ENCODE measurements at regions not wholly inside any gene's neighbourhood (a gene's known extent, or its start where the extent isn't known, plus 50 kb on each side); places are given as distances from the start of the nearest gene placed in this dataset.
"Not testable (repeated sequence)": the region's sequence is repeated elsewhere in the genome, so short reads cannot be mapped to it uniquely, and the experiment has no call there.

DNA sequence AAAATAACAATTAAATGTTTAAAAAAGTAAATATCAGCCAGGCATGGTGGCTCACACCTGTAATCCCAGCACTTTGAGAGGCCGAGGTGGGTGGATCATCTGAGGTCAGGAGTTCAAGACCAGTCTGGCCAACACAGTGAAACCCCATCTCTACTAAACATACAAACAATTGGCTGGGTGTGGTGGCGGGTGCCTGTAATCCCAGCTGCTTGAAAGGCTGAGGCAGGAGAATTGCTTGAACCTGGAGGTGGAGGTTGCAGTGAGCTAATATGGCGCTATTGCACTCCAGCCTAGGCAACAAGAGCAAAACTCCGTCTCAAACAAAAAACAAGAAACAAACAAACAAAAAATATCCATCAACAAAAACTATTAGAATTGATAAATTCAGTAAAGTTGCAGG, 77.5 kb downstream of the SNX5 start:
- intact Hi-C loops (cut with DNase I; ENCODE audit: low total_unique reads) = loop anchor here (10.0 kb wide), 1 partner anchor 206 kb away; the partner anchor contains the start of gene RRBP1
- not testable (repeated sequence) for DNase-seq (ENCODE audit: low spot score in 2 of 2); H3K4me1 ChIP-seq; H3K36me3 ChIP-seq; H3K9me3 ChIP-seq; H3K4me3 ChIP-seq; H3K27me3 ChIP-seq; H3K27ac ChIP-seq

DNA sequence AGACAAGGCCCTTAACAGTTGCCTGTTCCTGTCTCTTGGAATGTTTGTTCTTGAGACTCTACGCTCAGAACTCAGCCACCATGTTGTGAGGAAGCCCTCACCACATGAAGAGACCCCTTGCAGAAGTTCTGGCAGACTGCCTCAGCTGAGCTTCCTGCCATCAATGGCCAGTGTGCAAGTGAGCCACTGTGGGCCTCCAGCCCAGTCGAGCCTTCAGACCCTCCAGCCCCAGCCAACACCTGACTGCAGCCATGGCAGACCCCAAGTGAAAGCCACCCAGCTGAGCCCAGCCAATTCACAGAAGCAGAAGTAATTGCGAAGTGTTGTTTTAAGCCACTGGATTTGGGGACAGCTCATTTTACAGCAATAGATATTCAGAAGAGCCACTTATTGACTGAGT, 78.3 kb downstream of the SNX5 start:
- Histone ChIP-seq H3K9me3 (peaks cover 0 to 7% of the 10 kb centered on the region in 2 donors), H3K4me1 (no peaks in the 10 kb centered on the region), H3K27me3 (no peaks in the 10 kb centered on the region), H3K27ac (no peak overlapping the region), H3K36me3 (no peaks in the 10 kb centered on the region), H3K4me3 (no peak overlapping the region)
- DNase-seq (ENCODE audit: low spot score in 2 of 2) = no peak
- TF ChIP-seq, protein P1, sequence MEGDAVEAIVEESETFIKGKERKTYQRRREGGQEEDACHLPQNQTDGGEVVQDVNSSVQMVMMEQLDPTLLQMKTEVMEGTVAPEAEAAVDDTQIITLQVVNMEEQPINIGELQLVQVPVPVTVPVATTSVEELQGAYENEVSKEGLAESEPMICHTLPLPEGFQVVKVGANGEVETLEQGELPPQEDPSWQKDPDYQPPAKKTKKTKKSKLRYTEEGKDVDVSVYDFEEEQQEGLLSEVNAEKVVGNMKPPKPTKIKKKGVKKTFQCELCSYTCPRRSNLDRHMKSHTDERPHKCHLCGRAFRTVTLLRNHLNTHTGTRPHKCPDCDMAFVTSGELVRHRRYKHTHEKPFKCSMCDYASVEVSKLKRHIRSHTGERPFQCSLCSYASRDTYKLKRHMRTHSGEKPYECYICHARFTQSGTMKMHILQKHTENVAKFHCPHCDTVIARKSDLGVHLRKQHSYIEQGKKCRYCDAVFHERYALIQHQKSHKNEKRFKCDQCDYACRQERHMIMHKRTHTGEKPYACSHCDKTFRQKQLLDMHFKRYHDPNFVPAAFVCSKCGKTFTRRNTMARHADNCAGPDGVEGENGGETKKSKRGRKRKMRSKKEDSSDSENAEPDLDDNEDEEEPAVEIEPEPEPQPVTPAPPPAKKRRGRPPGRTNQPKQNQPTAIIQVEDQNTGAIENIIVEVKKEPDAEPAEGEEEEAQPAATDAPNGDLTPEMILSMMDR (IDR thresholded peaks at IDR 0.05) = no peak
- TF ChIP-seq POLR2AphosphoS5 (IDR thresholded peaks at IDR 0.05) = no peak
- intact Hi-C loops (cut with DNase I; ENCODE audit: low total_unique reads) = loop anchor here (10.0 kb wide), 1 partner anchor 206 kb away; the partner anchor contains the start of gene RRBP1

DNA sequence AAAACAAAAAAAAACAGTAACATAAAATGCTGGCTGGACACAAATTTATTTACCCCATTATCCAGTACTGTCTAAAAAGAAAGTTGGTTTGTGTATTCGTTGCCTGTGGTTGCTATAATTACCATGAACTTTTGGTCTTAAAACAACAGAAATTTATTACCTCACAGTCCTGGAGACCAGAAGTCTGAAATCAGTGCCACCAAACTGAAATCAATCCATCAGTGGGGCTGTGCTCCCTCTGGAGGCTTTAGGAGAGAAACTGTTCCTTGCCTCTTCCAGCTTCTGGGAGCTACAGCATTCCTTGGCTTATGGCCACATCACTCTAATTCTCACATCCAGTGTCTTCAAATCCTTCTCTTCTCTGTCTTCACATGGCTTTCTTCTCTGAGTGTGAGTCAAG, 79.4 kb downstream of the SNX5 start:
- TF ChIP-seq, protein P1 (IDR thresholded peaks at IDR 0.05) = no peak
- no peak for TF ChIP-seq POLR2AphosphoS5 (IDR thresholded peaks at IDR 0.05)
- TF ChIP-seq POLR2A (IDR thresholded peaks at IDR 0.05) = no peak
- H3K36me3 ChIP-seq = no peaks in the 10 kb centered on the region
- no peak overlapping the region for H3K4me3 ChIP-seq
- no peak for DNase-seq (ENCODE audit: low spot score in 2 of 2)
- peaks cover 0 to 7% of the 10 kb centered on the region in 2 donors for H3K9me3 ChIP-seq
- H3K4me1 ChIP-seq = no peaks in the 10 kb centered on the region
- no peaks in the 10 kb centered on the region for H3K27me3 ChIP-seq
- intact Hi-C loops (cut with DNase I; ENCODE audit: low total_unique reads) = no loop called here
- no peak overlapping the region for H3K27ac ChIP-seq

DNA sequence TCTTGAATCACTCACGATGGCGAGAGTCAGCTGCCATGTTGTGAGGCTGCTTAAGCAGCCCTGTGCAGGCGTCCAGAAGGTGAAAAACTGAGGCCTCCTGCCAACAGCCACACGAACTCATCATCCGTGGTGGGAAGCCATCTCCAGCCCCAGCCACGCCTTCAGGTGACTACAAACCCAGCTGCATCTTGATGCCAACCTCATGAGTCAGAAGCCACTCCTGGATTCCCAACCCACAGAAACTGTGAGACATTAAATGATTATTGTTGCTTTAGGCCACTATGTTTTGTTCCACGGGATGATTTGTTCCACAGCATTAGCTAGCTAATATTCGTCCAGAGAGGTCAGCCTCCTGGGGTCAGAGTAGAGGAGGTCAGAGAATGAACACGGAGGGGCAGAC, 80.5 kb downstream of the SNX5 start:
- DNase-seq (ENCODE audit: low spot score in 2 of 2) = peak in 1 of 2 donors; percentile 64
- Histone ChIP-seq H3K27ac (peak overlapping the region; percentile 79 to 82), H3K4me1 (peaks cover 0 to 3% of the 10 kb centered on the region in 2 donors), H3K27me3 (no peaks in the 10 kb centered on the region), H3K4me3 (no peak overlapping the region), H3K36me3 (no peaks in the 10 kb centered on the region), H3K9me3 (peaks cover 0 to 7% of the 10 kb centered on the region in 2 donors)
- TF ChIP-seq POLR2A (IDR thresholded peaks at IDR 0.05) = no peak
- no peak for TF ChIP-seq POLR2AphosphoS5 (IDR thresholded peaks at IDR 0.05)
- TF ChIP-seq, protein P1 (IDR thresholded peaks at IDR 0.05) = no peak
- intact Hi-C loops (cut with DNase I; ENCODE audit: low total_unique reads) = no loop called here

DNA sequence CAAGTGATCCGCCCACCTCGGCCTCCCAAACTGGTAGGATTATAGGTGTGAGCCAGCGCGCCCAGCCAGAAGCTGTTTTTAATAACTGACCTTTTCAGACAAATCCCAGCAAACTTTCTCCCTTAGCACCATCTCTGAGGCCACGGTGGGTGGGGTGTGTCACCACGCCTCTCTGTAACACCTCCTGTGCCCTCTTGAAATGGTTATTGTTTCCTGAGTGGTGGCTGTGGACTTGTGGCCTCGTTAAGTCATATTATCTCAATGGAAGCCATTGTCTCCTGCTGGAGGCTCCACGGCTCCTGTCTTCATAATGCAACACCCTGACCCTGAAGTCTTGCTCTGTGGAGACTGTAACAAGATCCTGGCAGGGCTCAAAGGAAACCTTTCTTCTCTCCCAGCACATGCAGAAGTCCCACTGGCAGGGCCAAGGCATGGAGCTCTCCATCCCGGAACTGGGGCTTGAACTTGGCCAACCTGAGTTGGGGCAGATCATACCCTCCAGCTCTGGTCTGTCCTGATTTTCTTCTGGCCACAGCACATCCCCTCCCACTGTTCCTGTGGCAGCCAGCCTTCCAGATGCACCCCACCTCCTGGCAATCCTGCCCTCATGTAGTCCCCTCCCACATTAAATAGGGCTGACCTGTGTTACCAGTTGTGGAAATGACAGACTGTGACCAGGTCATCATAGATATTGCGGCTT, 81.1 kb downstream of the SNX5 start:
- H3K4me1 ChIP-seq = peaks cover 3 to 6% of the 10 kb centered on the region in 2 donors
- no peak overlapping the region for H3K4me3 ChIP-seq
- H3K27ac ChIP-seq = peak overlapping the region; percentile 79 to 82
- DNase-seq (ENCODE audit: low spot score in 2 of 2) = peak in 1 of 2 donors; percentile 66
- TF ChIP-seq POLR2A (IDR thresholded peaks at IDR 0.05) (no peak), POLR2AphosphoS5 (IDR thresholded peaks at IDR 0.05) (peak in 1 of 3 donors; percentile 15)
- no peaks in the 10 kb centered on the region for H3K36me3 ChIP-seq
- peaks cover 0 to 7% of the 10 kb centered on the region in 2 donors for H3K9me3 ChIP-seq
- intact Hi-C loops (cut with DNase I; ENCODE audit: low total_unique reads) = no loop called here
- H3K27me3 ChIP-seq = no peaks in the 10 kb centered on the region

DNA sequence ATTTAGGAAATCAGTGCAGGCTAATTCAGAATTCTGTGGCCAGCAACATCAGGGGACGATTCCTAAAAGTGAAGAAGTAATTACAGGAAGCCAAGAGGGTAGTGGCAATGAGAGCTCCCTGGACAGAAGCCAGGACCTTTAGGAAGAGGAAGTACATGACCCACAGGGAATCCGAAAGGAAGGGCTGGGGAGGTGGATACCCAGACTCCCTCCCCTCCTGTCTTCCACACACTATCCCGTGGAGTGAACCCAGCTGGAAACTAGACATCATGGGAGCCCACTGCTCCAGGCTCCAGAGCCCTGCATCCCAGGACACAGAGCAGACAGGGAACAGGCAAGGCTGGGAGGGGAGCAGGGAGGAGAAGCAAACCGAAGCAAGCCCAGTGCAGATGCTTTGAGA, 83.0 kb downstream of the SNX5 start:
- H3K9me3 ChIP-seq = peaks cover 0 to 7% of the 10 kb centered on the region in 2 donors
- no peak overlapping the region for H3K4me3 ChIP-seq
- no peaks in the 10 kb centered on the region for H3K27me3 ChIP-seq
- peaks cover 4 to 6% of the 10 kb centered on the region in 2 donors for H3K4me1 ChIP-seq
- DNase-seq (ENCODE audit: low spot score in 2 of 2) = no peak
- no peak for TF ChIP-seq POLR2AphosphoS5 (IDR thresholded peaks at IDR 0.05)
- TF ChIP-seq, protein P1 (IDR thresholded peaks at IDR 0.05) = no peak
- no peak overlapping the region for H3K27ac ChIP-seq
- intact Hi-C loops (cut with DNase I; ENCODE audit: low total_unique reads) = no loop called here
- H3K36me3 ChIP-seq = no peaks in the 10 kb centered on the region

Measured in breast epithelium (tissue), 4 donors.